NCI-H2196 (cell line): ENCODE measurements at regions not wholly inside any gene's neighbourhood (a gene's known extent, or its start where the extent isn't known, plus 50 kb on each side); places are given as distances from the start of the nearest gene placed in this dataset.

Experiments used
- DNase-seq: peaks from one replicate; lab custom pipeline; 2025; ENCODE audit not compliant: unreplicated experiment; lab: John Stamatoyannopoulos, UW

- no peak for DNase-seq
These were observed 382.2 kb downstream of the FUT8 start for GRCh38 chr14:65794674-65795279.

GRCh38 chr14:65798216-65798615 is 385.7 kb downstream of the FUT8 start:
- DNase-seq = no peak

GRCh38 chr14:65800694-65801093 is 388.2 kb downstream of the FUT8 start:
- DNase-seq = no peak

DNA sequence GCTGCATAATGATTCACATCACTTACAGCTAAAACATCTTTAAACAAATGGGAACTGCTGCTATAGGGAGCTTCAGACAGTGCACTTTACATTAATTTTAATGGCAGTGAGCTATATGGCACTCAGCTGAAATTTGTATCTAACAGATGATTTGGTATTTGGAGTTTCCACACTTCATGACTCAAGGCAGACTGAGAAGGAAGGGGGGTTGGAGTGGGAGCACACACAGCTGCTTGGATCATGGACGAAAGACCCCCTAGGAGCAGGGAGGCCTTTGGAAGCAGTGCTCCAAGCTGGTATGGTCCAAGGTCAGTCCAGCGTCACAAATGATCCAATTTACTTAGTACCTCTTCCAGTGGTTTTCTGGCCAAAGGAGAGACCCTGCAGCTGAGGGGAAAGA is 389.7 kb downstream of the FUT8 start:
- DNase-seq = no peak

DNA sequence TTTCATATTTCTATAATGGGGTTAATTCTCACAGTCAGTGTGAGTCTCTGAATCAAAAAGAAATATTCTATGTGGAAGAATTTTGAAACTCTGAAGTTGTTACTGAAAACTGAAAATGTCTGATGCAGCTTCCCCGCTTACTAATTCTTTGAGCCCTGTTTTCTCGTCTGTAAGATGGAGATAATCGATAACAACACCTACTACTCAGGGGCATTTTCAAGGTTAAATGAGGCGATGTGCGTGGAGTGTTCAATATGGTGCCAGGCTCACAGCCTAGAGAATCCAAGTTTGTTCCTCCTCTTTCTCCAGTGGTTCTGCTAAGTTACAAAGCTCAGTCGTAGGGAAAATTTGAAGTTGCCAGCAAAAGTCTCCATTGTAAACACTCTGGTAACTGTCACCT is 391.4 kb downstream of the FUT8 start:
- DNase-seq = no peak

GRCh38 chr14:65804439-65805112 is 392.0 kb downstream of the FUT8 start:
- DNase-seq = no peak

DNA sequence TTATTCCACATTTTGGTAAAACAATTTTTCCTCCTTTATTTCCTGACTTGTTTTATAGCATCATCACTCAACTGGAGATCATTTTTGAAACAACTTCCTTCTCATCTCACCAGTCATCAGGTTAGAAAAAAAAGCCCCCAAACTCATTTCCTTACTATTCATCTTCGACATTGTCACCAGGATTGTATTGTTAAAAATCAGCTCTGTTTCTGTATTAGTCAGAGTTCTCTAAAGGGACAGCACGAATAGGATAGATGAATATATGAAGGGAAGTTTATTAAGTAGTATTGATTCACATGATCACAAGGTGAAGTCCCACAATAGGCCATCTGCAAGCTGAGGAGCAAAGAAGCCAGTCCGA is 392.6 kb downstream of the FUT8 start:
- no peak for DNase-seq

DNA sequence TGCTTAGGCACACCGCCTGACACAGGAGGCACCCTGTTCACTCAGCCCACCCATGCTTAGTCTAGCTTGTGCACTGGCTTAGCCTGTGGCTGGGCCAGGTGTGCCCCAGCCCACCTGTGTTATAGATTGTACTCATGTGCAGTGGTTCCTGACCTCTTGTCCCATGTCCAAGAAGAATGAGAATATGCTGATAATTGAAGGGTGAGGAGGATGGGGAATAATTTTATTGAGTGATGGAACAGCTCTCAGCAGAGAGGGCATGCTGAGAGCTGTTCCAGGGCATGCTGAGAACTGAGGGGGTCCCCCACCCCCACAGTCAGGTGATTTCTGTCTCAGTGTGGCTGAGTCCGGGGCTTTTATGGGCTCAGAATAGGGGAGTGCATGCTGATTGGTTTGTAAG is 395.9 kb downstream of the FUT8 start:
- no peak for DNase-seq

GRCh38 chr14:65810322-65810721 is 397.8 kb downstream of the FUT8 start:
- DNase-seq = no peak

GRCh38 chr14:65813760-65814384 is 401.3 kb downstream of the FUT8 start:
- DNase-seq = no peak

- DNase-seq = no peak
These were observed 402.6 kb downstream of the FUT8 start for GRCh38 chr14:65815127-65815526.

DNA sequence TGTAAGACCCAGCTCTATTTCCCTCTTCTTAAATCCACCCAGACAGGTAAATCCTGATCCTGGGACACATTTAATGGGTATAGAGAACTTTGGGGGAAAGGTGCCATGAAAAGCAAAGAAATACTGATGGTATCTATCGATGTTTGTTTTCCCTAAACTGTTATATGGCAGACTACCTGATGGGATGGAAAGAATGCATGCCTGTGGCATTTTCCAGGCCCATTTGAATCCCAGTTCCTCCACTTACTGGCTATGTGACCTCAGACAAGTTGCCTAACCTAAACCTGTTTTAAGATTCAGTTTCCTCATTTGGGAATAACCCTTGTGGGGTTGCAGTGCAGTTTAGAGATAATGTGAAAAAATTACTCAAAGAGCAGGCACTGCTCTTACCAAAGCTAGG is 404.5 kb downstream of the FUT8 start:
- DNase-seq = no peak

- DNase-seq = no peak
These were observed 407.0 kb downstream of the FUT8 start for GRCh38 chr14:65819569-65819968.

GRCh38 chr14:65821224-65821753 is 408.8 kb downstream of the FUT8 start:
- DNase-seq = no peak

DNA sequence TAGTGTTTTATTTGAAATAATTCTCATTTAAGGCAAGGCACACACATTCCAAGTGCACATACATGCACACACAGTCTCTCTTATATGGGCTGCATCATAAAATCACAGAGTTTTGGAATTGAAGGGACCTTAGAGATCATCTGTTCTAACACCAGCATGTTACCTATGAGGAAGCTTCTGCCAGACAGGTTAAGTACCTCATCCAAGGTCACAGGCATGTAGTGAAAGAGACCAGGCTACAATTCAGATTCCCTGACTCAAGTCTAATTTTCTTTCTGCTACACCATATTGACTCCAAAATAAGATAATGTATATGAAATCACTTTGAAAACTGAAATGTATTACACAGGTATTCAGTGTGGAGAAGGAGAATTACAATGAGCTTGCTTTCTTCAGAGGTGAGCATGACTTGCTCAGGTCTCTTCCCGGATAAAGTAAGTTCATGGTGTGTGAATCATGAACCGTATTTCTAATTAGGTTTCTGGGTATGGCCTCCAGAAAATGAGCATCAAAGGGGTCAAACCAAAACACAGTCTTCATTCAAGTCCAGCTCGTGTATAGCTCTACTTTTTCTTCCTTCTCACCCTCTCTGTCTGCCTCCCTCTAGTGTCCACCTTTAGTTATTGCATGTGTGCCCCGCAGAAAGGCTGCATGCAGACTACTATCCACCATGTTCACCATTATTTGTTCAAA is 411.9 kb downstream of the FUT8 start:
- peak; percentile 63 for DNase-seq

GRCh38 chr14:65824978-65825299 is 412.4 kb downstream of the FUT8 start:
- DNase-seq = no peak

- DNase-seq = no peak
These were observed 414.4 kb downstream of the FUT8 start for GRCh38 chr14:65826946-65827345.

GRCh38 chr14:65827520-65827919 is 415.0 kb downstream of the FUT8 start:
- no peak for DNase-seq

GRCh38 chr14:65828396-65828795 is 415.9 kb downstream of the FUT8 start:
- no peak for DNase-seq

DNA sequence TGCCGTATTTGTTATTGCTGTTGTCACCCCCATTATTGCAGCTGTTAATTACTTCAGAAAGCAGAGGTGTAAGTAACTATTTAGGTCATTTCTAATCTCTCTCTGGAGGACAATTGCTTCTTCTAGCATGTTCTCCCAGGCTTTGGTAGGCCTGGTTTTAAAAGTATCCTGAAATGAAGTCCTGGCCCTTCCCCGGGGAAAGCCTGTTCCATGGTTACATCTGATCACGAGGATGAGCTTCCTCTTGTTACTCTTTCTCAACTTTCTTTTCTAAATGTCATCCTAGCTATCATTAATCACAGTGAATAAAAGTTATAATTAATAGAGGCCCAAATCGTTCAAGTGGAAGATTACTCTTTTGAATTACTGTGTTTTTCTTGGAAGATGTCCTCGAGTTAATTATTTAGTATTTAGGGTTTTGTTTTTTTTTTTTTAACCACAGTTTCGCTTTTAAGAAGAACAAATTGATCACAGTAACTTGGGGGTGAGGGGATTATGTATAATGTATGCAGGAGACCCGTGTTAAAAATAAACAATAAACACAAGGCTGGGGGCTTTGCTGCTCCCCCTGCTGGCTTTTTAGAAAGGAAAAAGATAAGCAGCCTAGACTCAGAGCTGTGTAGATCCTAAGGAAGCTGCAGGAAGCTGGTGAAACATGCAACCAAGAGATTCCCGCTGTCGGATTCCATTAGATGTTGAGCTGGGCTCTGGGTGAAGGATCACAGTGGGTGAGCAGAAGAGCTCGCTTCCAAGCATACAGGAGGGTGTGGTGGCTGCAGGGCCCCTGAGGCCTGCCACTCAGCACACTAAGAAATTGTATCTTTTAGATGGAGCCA is 420.1 kb downstream of the FUT8 start:
- no peak for DNase-seq

GRCh38 chr14:65833267-65833880 is 420.8 kb downstream of the FUT8 start:
- DNase-seq = no peak
